ENCODE measurements at regions not wholly inside any gene's neighbourhood (a gene's known extent, or its start where the extent isn't known, plus 50 kb on each side); places are given as distances from the start of the nearest gene placed in this dataset.

DNA sequence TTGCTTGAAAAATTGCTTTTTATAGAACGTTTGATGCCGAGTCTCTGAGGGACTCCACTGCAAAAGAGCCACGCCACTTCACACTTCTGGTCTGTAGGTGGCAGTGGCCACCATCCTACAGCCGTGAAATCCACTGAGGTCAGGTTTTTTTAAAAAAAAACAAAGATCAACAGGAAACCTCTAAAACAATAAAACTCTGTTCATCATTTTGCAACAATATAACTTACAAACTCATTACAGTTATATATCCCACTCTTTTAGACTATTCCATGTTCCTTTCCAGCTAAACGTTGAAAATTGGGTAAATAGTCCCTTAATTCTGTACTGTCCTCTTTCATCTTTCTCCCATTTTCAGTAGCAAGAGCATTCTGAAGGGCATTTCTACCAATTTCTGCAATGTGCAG lies 64.6 kb upstream of the FMN2 start:
- TF ChIP-seq, protein P1, sequence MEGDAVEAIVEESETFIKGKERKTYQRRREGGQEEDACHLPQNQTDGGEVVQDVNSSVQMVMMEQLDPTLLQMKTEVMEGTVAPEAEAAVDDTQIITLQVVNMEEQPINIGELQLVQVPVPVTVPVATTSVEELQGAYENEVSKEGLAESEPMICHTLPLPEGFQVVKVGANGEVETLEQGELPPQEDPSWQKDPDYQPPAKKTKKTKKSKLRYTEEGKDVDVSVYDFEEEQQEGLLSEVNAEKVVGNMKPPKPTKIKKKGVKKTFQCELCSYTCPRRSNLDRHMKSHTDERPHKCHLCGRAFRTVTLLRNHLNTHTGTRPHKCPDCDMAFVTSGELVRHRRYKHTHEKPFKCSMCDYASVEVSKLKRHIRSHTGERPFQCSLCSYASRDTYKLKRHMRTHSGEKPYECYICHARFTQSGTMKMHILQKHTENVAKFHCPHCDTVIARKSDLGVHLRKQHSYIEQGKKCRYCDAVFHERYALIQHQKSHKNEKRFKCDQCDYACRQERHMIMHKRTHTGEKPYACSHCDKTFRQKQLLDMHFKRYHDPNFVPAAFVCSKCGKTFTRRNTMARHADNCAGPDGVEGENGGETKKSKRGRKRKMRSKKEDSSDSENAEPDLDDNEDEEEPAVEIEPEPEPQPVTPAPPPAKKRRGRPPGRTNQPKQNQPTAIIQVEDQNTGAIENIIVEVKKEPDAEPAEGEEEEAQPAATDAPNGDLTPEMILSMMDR (IDR thresholded peaks at IDR 0.05): peak; percentile 96
- TF ChIP-seq EP300 (IDR thresholded peaks at IDR 0.05) (no peak), RAD21 (conservative IDR thresholded peaks at IDR 0.05 in 1 of 2, IDR thresholded peaks at IDR 0.05 in 1 of 2) (peak; percentile 93 to 95), POLR2A (IDR thresholded peaks at IDR 0.05; ENCODE audit: low read length) (no peak), NPAS2 (CRISPR knock-in tag; IDR thresholded peaks at IDR 0.05; ENCODE audit: borderline replicate concordance) (no peak), EHMT2 (IDR thresholded peaks at IDR 0.05; ENCODE audit: low read depth) (no peak), NR3C1 (IDR thresholded peaks at IDR 0.05) (no peak), CHD2 (IDR thresholded peaks at IDR 0.05; ENCODE audit: low read length, partially characterized antibody) (no peak)
- TF ChIP-seq, protein P2, sequence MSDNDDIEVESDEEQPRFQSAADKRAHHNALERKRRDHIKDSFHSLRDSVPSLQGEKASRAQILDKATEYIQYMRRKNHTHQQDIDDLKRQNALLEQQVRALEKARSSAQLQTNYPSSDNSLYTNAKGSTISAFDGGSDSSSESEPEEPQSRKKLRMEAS (IDR thresholded peaks at IDR 0.05): no peak
- TF ChIP-seq, protein P3, sequence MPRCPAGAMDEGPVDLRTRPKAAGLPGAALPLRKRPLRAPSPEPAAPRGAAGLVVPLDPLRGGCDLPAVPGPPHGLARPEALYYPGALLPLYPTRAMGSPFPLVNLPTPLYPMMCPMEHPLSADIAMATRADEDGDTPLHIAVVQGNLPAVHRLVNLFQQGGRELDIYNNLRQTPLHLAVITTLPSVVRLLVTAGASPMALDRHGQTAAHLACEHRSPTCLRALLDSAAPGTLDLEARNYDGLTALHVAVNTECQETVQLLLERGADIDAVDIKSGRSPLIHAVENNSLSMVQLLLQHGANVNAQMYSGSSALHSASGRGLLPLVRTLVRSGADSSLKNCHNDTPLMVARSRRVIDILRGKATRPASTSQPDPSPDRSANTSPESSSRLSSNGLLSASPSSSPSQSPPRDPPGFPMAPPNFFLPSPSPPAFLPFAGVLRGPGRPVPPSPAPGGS (IDR thresholded peaks at IDR 0.05): no peak
- TF ChIP-seq, protein P4, sequence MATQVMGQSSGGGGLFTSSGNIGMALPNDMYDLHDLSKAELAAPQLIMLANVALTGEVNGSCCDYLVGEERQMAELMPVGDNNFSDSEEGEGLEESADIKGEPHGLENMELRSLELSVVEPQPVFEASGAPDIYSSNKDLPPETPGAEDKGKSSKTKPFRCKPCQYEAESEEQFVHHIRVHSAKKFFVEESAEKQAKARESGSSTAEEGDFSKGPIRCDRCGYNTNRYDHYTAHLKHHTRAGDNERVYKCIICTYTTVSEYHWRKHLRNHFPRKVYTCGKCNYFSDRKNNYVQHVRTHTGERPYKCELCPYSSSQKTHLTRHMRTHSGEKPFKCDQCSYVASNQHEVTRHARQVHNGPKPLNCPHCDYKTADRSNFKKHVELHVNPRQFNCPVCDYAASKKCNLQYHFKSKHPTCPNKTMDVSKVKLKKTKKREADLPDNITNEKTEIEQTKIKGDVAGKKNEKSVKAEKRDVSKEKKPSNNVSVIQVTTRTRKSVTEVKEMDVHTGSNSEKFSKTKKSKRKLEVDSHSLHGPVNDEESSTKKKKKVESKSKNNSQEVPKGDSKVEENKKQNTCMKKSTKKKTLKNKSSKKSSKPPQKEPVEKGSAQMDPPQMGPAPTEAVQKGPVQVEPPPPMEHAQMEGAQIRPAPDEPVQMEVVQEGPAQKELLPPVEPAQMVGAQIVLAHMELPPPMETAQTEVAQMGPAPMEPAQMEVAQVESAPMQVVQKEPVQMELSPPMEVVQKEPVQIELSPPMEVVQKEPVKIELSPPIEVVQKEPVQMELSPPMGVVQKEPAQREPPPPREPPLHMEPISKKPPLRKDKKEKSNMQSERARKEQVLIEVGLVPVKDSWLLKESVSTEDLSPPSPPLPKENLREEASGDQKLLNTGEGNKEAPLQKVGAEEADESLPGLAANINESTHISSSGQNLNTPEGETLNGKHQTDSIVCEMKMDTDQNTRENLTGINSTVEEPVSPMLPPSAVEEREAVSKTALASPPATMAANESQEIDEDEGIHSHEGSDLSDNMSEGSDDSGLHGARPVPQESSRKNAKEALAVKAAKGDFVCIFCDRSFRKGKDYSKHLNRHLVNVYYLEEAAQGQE (IDR thresholded peaks at IDR 0.05): no peak

Measured in A549 (cell line).